ENCODE measurements at regions not wholly inside any gene's neighbourhood (a gene's known extent, or its start where the extent isn't known, plus 50 kb on each side); places are given as distances from the start of the nearest gene placed in this dataset.
"Not testable (repeated sequence)": the region's sequence is repeated elsewhere in the genome, so short reads cannot be mapped to it uniquely, and the experiment has no call there.

- DNase-seq (ENCODE audit: low spot score), result no peak
Observed at GRCh38 chr22:47351836-47352579, 589.6 kb downstream of the TBC1D22A start.

GRCh38 chr22:47346287-47346686 lies 583.8 kb downstream of the TBC1D22A start:
- DNase-seq (ENCODE audit: low spot score), result not testable (repeated sequence)

- no peak for DNase-seq (ENCODE audit: low spot score)
Observed at GRCh38 chr22:47345025-47345424, 582.6 kb downstream of the TBC1D22A start.

GRCh38 chr22:47344414-47344813 lies 582.0 kb downstream of the TBC1D22A start:
- no peak for DNase-seq (ENCODE audit: low spot score)

- no peak for DNase-seq (ENCODE audit: low spot score)
Observed at GRCh38 chr22:47343611-47344010, 581.2 kb downstream of the TBC1D22A start.

- no peak for DNase-seq (ENCODE audit: low spot score)
Observed at GRCh38 chr22:47342446-47342845, 580.0 kb downstream of the TBC1D22A start.

GRCh38 chr22:47341464-47341863 lies 579.0 kb downstream of the TBC1D22A start:
- no peak for DNase-seq (ENCODE audit: low spot score)

- no peak for DNase-seq (ENCODE audit: low spot score)
Observed at GRCh38 chr22:47340851-47341436, 578.5 kb downstream of the TBC1D22A start.

GRCh38 chr22:47337161-47337621 lies 574.7 kb downstream of the TBC1D22A start:
- peak; percentile 53 for DNase-seq (ENCODE audit: low spot score)

- DNase-seq (ENCODE audit: low spot score), result no peak
Observed at GRCh38 chr22:47335958-47336357, 573.5 kb downstream of the TBC1D22A start.

- no peak for DNase-seq (ENCODE audit: low spot score)
Observed at GRCh38 chr22:47335460-47335859, 573.0 kb downstream of the TBC1D22A start.

GRCh38 chr22:47334601-47335000 lies 572.2 kb downstream of the TBC1D22A start:
- DNase-seq (ENCODE audit: low spot score), result no peak

- peak; percentile 45 for DNase-seq (ENCODE audit: low spot score)
Observed at GRCh38 chr22:47333625-47334024, 571.2 kb downstream of the TBC1D22A start.

- DNase-seq (ENCODE audit: low spot score), result no peak
Observed at GRCh38 chr22:47332246-47332980, 570.0 kb downstream of the TBC1D22A start.

- DNase-seq (ENCODE audit: low spot score), result no peak
Observed at GRCh38 chr22:47331750-47332149, 569.3 kb downstream of the TBC1D22A start.

GRCh38 chr22:47329727-47330650 lies 567.5 kb downstream of the TBC1D22A start:
- DNase-seq (ENCODE audit: low spot score), result no peak

GRCh38 chr22:47328550-47329243 lies 566.2 kb downstream of the TBC1D22A start:
- peak; percentile 75 for DNase-seq (ENCODE audit: low spot score)

- DNase-seq (ENCODE audit: low spot score), result no peak
Observed at GRCh38 chr22:47327241-47327640, 564.8 kb downstream of the TBC1D22A start.

- no peak for DNase-seq (ENCODE audit: low spot score)
Observed at GRCh38 chr22:47325249-47325648, 562.8 kb downstream of the TBC1D22A start.

- DNase-seq (ENCODE audit: low spot score), result no peak
Observed at GRCh38 chr22:47324435-47324990, 562.1 kb downstream of the TBC1D22A start.

- DNase-seq (ENCODE audit: low spot score), result no peak
Observed at GRCh38 chr22:47323518-47323917, 561.1 kb downstream of the TBC1D22A start.
